AG09319 (cell line): ENCODE measurements at regions not wholly inside any gene's neighbourhood (a gene's known extent, or its start where the extent isn't known, plus 50 kb on each side); places are given as distances from the start of the nearest gene placed in this dataset.

Experiments used
- DNase-seq: peaks from one replicate; pipeline ENCODE4 v3.0.0-alpha.2; 2010; ENCODE audit warnings: low read depth; ENCODE audit errors: extremely low read depth
- CTCF ChIP-seq: IDR thresholded peaks from 2 replicates; pipeline ENCODE4 v1.5.1; 2011; ENCODE audit warnings: low read depth, mild to moderate bottlenecking, inconsistent platforms, low read length, moderate library complexity

- no peak for DNase-seq
- no peak for TF ChIP-seq CTCF
Measured at GRCh38 chr2:226495466-226496272, 304.0 kb downstream of the IRS1 start.

- TF ChIP-seq CTCF, result no peak
- DNase-seq, result no peak
Measured at GRCh38 chr2:226491112-226491511, 308.5 kb downstream of the IRS1 start.

- TF ChIP-seq CTCF, result no peak
- no peak for DNase-seq
Measured at GRCh38 chr2:226489775-226490541, 309.7 kb downstream of the IRS1 start.

- TF ChIP-seq CTCF, result no peak
- no peak for DNase-seq
Measured at GRCh38 chr2:226488034-226488433, 311.6 kb downstream of the IRS1 start.

GRCh38 chr2:226487573-226487972, 312.0 kb downstream of the IRS1 start:
- TF ChIP-seq CTCF, result no peak
- DNase-seq, result no peak

GRCh38 chr2:226483745-226484619, 315.6 kb downstream of the IRS1 start:
- TF ChIP-seq CTCF, result no peak
- DNase-seq, result no peak
